ENCODE measurements at regions not wholly inside any gene's neighbourhood (a gene's known extent, or its start where the extent isn't known, plus 50 kb on each side); places are given as distances from the start of the nearest gene placed in this dataset.

DNA sequence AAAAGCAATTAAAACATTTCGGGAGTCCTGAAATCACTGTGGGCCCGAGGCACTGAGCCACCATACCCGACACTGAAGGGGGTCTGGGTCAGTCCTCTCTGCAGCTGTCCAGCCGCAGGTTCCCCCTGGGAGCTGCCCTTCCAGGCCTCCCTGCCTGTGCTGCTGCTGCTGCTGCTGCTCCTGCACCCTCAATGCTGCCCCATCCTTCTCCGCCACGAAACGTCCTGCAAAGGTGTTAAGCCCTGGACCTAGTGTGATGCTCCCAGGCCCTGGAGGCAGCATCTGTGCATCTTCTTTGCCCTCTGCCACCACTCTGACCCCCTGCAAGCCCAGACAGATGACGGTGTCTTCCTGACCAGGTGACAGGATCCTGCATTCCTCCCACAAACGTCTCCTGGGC is 513.3 kb downstream of the NPHP4 start:
- intact Hi-C loops (cut with DNase I) = no loop called here
- no peak for DNase-seq (ENCODE audit: low spot score in 2 of 2)
- H3K4me1 ChIP-seq = no peaks in the 10 kb centered on the region

DNA sequence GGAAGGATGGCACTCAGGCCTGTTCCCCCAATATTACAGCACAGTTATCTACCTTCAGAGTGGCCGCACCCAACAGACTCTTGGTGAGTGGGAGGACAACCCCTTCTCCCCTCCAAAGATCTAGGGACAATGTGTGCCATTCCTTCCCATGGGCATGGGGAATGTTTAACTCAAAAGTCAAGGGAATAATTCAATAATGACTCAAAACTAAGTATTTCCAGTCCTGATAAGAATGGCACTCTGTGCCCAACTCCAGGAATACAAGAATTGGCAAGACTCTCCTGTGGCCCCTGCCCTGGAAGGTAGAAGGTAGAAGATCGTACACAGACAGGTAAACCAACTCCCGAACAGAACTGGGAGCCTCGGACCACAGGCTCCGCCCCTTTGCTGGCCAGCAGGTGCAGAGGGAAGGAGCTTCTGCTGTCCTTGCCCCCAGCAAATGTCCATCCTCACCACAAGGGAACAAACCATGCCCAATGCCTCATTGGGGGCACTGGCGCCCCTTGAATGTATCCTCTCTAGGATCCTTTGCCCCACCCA is 514.0 kb downstream of the NPHP4 start:
- no peaks in the 10 kb centered on the region for H3K36me3 ChIP-seq

More for the DNA sequence above, 513.3 kb downstream of the NPHP4 start:
- H3K4me3 ChIP-seq = no peak overlapping the region
- H3K36me3 ChIP-seq = no peaks in the 10 kb centered on the region
- TF ChIP-seq, protein P1, sequence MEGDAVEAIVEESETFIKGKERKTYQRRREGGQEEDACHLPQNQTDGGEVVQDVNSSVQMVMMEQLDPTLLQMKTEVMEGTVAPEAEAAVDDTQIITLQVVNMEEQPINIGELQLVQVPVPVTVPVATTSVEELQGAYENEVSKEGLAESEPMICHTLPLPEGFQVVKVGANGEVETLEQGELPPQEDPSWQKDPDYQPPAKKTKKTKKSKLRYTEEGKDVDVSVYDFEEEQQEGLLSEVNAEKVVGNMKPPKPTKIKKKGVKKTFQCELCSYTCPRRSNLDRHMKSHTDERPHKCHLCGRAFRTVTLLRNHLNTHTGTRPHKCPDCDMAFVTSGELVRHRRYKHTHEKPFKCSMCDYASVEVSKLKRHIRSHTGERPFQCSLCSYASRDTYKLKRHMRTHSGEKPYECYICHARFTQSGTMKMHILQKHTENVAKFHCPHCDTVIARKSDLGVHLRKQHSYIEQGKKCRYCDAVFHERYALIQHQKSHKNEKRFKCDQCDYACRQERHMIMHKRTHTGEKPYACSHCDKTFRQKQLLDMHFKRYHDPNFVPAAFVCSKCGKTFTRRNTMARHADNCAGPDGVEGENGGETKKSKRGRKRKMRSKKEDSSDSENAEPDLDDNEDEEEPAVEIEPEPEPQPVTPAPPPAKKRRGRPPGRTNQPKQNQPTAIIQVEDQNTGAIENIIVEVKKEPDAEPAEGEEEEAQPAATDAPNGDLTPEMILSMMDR (IDR thresholded peaks at IDR 0.05) = no peak
- no peak overlapping the region for H3K27ac ChIP-seq
- H3K9me3 ChIP-seq = no peaks in the 10 kb centered on the region
- H3K27me3 ChIP-seq = no peaks in the 10 kb centered on the region

DNA sequence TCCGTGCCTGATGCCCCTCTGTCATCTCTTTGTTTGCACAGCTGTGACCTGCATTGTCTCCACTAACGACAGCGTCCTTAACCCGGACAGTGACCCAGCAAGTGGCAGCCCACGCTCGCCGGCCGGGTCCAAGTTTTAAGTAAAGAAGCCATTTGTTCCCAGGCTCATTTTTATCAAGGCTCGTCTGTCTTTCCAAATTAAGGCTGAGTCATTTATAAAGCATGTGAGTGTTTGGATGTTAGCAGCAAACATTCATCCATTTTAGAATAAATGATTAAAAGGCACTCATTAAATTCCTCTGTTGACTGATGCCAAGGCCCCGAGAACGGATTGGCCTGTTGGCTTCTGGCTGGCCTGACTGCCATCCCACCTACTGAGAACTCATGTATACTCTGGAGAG is 514.5 kb downstream of the NPHP4 start:
- Histone ChIP-seq H3K9me3 (no peaks in the 10 kb centered on the region), H3K4me3 (no peak overlapping the region), H3K36me3 (no peaks in the 10 kb centered on the region), H3K27ac (no peak overlapping the region), H3K4me1 (no peaks in the 10 kb centered on the region), H3K27me3 (no peaks in the 10 kb centered on the region)
- no peak for DNase-seq (ENCODE audit: low spot score in 2 of 2)
- intact Hi-C loops (cut with DNase I) = no loop called here
- TF ChIP-seq, protein P1 (IDR thresholded peaks at IDR 0.05) = no peak

More for the DNA sequence above, 514.0 kb downstream of the NPHP4 start:
- Histone ChIP-seq H3K27me3 (no peaks in the 10 kb centered on the region), H3K27ac (no peak overlapping the region), H3K4me3 (no peak overlapping the region), H3K4me1 (no peaks in the 10 kb centered on the region), H3K9me3 (no peaks in the 10 kb centered on the region)
- DNase-seq (ENCODE audit: low spot score in 2 of 2) = no peak
- TF ChIP-seq, protein P1 (IDR thresholded peaks at IDR 0.05) = no peak
- intact Hi-C loops (cut with DNase I) = no loop called here

DNA sequence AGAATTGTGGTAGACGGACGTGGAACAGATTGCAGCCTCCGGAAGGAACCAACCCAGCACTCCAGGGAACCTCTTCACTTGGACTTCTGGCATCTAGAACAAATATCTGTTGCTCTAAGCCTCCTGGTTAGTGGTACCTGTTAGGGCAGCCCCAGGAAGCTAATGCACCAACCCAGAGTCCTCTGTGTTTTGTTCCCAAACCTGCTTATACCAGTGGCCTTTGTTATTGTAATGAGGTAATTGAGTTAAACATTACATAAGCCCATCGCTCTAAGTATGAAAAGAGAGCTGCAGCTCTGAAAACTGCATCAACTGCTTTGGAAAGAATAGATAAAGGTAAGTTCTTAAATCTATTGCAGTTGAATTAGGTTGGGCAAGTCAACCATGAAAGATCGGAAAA is 516.7 kb downstream of the NPHP4 start:
- no peaks in the 10 kb centered on the region for H3K9me3 ChIP-seq
- no peaks in the 10 kb centered on the region for H3K4me1 ChIP-seq
- TF ChIP-seq, protein P1 (IDR thresholded peaks at IDR 0.05) = no peak
- DNase-seq (ENCODE audit: low spot score in 2 of 2) = no peak
- intact Hi-C loops (cut with DNase I) = no loop called here
- H3K4me3 ChIP-seq = no peak overlapping the region
- no peaks in the 10 kb centered on the region for H3K27me3 ChIP-seq
- H3K36me3 ChIP-seq = no peaks in the 10 kb centered on the region
- H3K27ac ChIP-seq = no peak overlapping the region

DNA sequence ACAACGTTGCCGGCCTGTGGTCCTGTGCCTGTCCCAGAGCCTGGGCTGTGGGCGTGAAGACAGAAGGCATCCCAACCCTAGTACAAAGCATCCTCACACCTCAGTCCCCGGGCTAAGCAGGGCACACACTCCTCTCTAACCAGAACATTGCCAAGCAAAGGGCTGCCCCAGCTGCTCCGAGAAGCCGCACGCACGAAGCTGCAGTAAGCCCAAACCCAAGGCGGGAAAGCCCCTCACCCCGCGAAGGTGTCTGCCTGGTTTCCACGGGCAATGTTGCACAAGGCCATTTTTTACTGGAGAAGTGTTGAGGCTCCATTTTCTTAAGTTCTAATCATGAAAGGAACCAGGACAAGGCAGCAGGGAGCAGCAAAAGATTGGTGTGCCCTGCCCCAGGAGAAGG is 519.0 kb downstream of the NPHP4 start:
- H3K36me3 ChIP-seq = no peaks in the 10 kb centered on the region
- TF ChIP-seq, protein P1 (IDR thresholded peaks at IDR 0.05) = no peak
- no peaks in the 10 kb centered on the region for H3K9me3 ChIP-seq
- H3K4me1 ChIP-seq = no peaks in the 10 kb centered on the region
- H3K4me3 ChIP-seq = no peak overlapping the region
- H3K27me3 ChIP-seq = no peaks in the 10 kb centered on the region
- no peak for DNase-seq (ENCODE audit: low spot score in 2 of 2)
- H3K27ac ChIP-seq = no peak overlapping the region
- intact Hi-C loops (cut with DNase I) = no loop called here

DNA sequence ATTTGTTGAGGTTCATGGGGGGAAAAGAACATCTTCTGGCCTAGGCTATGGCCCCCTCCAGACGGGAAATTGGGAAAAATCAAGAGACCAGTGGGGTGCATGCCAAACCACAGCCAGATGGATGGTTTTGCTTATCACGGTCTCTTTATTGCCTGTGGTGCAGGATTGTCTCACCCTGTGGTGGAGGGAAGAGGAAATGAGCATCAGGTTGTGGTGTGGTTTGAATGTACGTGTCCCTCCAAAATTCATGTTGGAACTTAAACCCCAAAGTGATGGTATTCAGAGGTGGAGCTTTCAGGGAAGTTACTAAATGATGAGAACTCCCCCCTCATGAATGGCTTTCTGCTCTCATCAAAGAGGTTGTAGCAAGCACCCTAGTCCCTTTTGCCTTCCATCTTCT is 525.7 kb downstream of the NPHP4 start:
- Histone ChIP-seq H3K27me3 (no peaks in the 10 kb centered on the region), H3K4me3 (no peak overlapping the region), H3K4me1 (no peaks in the 10 kb centered on the region), H3K27ac (no peak overlapping the region), H3K9me3 (no peaks in the 10 kb centered on the region), H3K36me3 (no peaks in the 10 kb centered on the region)
- no peak for DNase-seq (ENCODE audit: low spot score in 2 of 2)
- TF ChIP-seq, protein P1 (IDR thresholded peaks at IDR 0.05) = no peak
- intact Hi-C loops (cut with DNase I) = no loop called here
